Parathyroid adenoma (tissue), 2 donors: ENCODE measurements at regions not wholly inside any gene's neighbourhood (a gene's known extent, or its start where the extent isn't known, plus 50 kb on each side); places are given as distances from the start of the nearest gene placed in this dataset.
"Not testable (repeated sequence)": the region's sequence is repeated elsewhere in the genome, so short reads cannot be mapped to it uniquely, and the experiment has no call there.

Source experiments
- H2AFZ ChIP-seq: fragments of 300-600 bp; sonication (generic); one replicate; pipeline ENCODE4 v1.7.0; 2017; ENCODE audit warnings: antibody characterized with exemption, mild to moderate bottlenecking
- H3K27ac ChIP-seq: fragments of 300-600 bp; sonication (generic); one replicate; pipeline ENCODE4 v1.7.0; 2017
- H3K27me3 ChIP-seq: fragments of 300-600 bp; sonication (generic); one replicate; pipeline ENCODE4 v1.7.0; 2017; ENCODE audit warnings: low read length; ENCODE audit not compliant: control insufficient read depth, insufficient read depth
- H3K36me3 ChIP-seq: fragments of 300-600 bp; sonication (generic); one replicate; pipeline ENCODE4 v1.7.0; 2017; ENCODE audit warnings: low read length; ENCODE audit not compliant: control insufficient read depth, insufficient read depth
- H3K4me1 ChIP-seq: fragments of 300-600 bp; sonication (generic); one replicate; pipeline ENCODE4 v1.7.0; 2017; ENCODE audit warnings: control low read depth
- H3K4me2 ChIP-seq: fragments of 300-600 bp; sonication (generic); one replicate; pipeline ENCODE4 v1.7.0; 2017; ENCODE audit warnings: low read length
- H3K4me3 ChIP-seq: fragments of 300-600 bp; sonication (generic); one replicate; pipeline ENCODE4 v1.7.0; 2017; ENCODE audit warnings: low read depth, low read length
- H3K79me2 ChIP-seq: fragments of 300-600 bp; sonication (generic); one replicate; pipeline ENCODE4 v1.7.0; 2017; ENCODE audit warnings: control low read depth
- H3K9ac ChIP-seq: fragments of 300-600 bp; sonication (generic); one replicate; pipeline ENCODE4 v1.7.0; 2017; ENCODE audit warnings: mild to moderate bottlenecking
- H3K9me3 ChIP-seq: fragments of 300-600 bp; sonication (generic); one replicate; pipeline ENCODE4 v1.7.0; 2017; ENCODE audit warnings: low read length; ENCODE audit not compliant: control insufficient read depth
- TF ChIP-seq, protein P1 (sequence below): fragments of 300-600 bp; sonication (generic); IDR thresholded peaks from one replicate; pipeline ENCODE4 v1.7.0; 2017; ENCODE audit warnings: antibody characterized with exemption, mild to moderate bottlenecking
- donor health status: primary hyperparathyroidism.

- Histone ChIP-seq H3K4me2 (no peak overlapping the region), H3K9me3 (no peaks in the 10 kb centered on the region), H3K9ac (no peak overlapping the region), H3K27ac (no peak overlapping the region), H2AFZ (no peak overlapping the region), H3K27me3 (no peaks in the 10 kb centered on the region), H3K79me2 (no peaks in the 10 kb centered on the region), H3K36me3 (no peaks in the 10 kb centered on the region), H3K4me3 (no peak overlapping the region), H3K4me1 (no peaks in the 10 kb centered on the region)
- TF ChIP-seq, protein P1, sequence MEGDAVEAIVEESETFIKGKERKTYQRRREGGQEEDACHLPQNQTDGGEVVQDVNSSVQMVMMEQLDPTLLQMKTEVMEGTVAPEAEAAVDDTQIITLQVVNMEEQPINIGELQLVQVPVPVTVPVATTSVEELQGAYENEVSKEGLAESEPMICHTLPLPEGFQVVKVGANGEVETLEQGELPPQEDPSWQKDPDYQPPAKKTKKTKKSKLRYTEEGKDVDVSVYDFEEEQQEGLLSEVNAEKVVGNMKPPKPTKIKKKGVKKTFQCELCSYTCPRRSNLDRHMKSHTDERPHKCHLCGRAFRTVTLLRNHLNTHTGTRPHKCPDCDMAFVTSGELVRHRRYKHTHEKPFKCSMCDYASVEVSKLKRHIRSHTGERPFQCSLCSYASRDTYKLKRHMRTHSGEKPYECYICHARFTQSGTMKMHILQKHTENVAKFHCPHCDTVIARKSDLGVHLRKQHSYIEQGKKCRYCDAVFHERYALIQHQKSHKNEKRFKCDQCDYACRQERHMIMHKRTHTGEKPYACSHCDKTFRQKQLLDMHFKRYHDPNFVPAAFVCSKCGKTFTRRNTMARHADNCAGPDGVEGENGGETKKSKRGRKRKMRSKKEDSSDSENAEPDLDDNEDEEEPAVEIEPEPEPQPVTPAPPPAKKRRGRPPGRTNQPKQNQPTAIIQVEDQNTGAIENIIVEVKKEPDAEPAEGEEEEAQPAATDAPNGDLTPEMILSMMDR, result no peak
These were observed 119.4 kb upstream of the FOXD4L5 start for GRCh38 chr9:65404232-65405006.

- Histone ChIP-seq H3K9ac (no peak overlapping the region), H3K79me2 (no peaks in the 10 kb centered on the region), H3K4me3 (no peak overlapping the region), H3K27me3 (no peaks in the 10 kb centered on the region), H3K4me1 (no peaks in the 10 kb centered on the region), H3K4me2 (no peak overlapping the region), H3K9me3 (no peaks in the 10 kb centered on the region), H3K36me3 (no peaks in the 10 kb centered on the region), H2AFZ (no peak overlapping the region), H3K27ac (no peak overlapping the region)
- TF ChIP-seq, protein P1, result no peak
These were observed 118.7 kb upstream of the FOXD4L5 start for GRCh38 chr9:65403721-65404120.

- not testable (repeated sequence) for H2AFZ ChIP-seq, H3K79me2 ChIP-seq, H3K9ac ChIP-seq, H3K4me1 ChIP-seq, H3K36me3 ChIP-seq, H3K4me2 ChIP-seq, H3K27me3 ChIP-seq, H3K9me3 ChIP-seq, H3K4me3 ChIP-seq, H3K27ac ChIP-seq
These were observed 118.1 kb upstream of the FOXD4L5 start for GRCh38 chr9:65403072-65403471.

DNA sequence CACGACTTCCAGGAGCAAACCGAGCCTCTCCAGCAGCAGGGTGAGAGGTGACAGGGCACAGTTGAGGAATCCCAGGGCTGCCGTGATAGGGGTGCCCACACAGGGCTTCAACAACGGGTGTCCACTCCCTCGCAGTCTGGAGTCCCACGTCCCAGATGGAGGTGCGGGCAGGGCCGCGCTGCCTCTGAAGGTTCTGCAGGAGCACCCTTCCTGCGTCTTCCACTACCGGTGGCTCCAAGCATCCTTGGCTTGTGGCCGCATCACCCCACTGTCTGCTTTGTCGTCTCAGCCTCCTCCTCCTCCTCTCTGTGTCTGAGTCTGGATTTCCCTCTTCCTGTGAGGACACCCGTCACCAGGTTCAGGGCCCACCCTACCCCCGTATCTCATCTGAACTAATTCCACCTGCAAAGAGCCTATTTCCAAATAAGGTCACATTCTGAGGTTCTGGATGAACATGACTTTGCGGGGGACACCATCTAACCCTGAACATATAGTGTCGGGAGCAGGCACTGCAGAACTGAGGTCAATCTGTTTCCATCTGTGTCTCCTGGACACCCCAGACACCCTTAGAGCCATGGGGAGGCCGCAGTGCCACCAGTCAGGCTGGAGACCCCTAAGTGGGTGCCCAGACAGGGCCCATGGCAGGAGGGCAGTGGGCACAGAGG lies 117.3 kb upstream of the FOXD4L5 start:
- H3K36me3 ChIP-seq, H3K4me1 ChIP-seq, H3K4me2 ChIP-seq, H3K27ac ChIP-seq, H3K79me2 ChIP-seq, H3K4me3 ChIP-seq, H3K27me3 ChIP-seq, H3K9ac ChIP-seq, H2AFZ ChIP-seq, H3K9me3 ChIP-seq: not testable (repeated sequence)

GRCh38 chr9:65401456-65402045 lies 116.5 kb upstream of the FOXD4L5 start:
- not testable (repeated sequence) for H2AFZ ChIP-seq, H3K4me3 ChIP-seq, H3K9ac ChIP-seq, H3K79me2 ChIP-seq, H3K4me1 ChIP-seq, H3K27ac ChIP-seq, H3K4me2 ChIP-seq, H3K27me3 ChIP-seq, H3K36me3 ChIP-seq, H3K9me3 ChIP-seq

GRCh38 chr9:65400886-65401285 lies 115.9 kb upstream of the FOXD4L5 start:
- TF ChIP-seq, protein P1, result no peak
- Histone ChIP-seq H3K4me3 (no peak overlapping the region), H3K9ac (no peak overlapping the region), H2AFZ (no peak overlapping the region), H3K27me3 (no peaks in the 10 kb centered on the region), H3K9me3 (no peaks in the 10 kb centered on the region), H3K36me3 (no peaks in the 10 kb centered on the region), H3K4me1 (no peaks in the 10 kb centered on the region), H3K79me2 (no peaks in the 10 kb centered on the region), H3K27ac (no peak overlapping the region), H3K4me2 (no peak overlapping the region)

GRCh38 chr9:65397763-65398719 lies 113.0 kb upstream of the FOXD4L5 start:
- H3K4me2 ChIP-seq, H2AFZ ChIP-seq, H3K27me3 ChIP-seq, H3K9ac ChIP-seq, H3K36me3 ChIP-seq, H3K9me3 ChIP-seq, H3K4me3 ChIP-seq, H3K27ac ChIP-seq, H3K4me1 ChIP-seq, H3K79me2 ChIP-seq: not testable (repeated sequence)

DNA sequence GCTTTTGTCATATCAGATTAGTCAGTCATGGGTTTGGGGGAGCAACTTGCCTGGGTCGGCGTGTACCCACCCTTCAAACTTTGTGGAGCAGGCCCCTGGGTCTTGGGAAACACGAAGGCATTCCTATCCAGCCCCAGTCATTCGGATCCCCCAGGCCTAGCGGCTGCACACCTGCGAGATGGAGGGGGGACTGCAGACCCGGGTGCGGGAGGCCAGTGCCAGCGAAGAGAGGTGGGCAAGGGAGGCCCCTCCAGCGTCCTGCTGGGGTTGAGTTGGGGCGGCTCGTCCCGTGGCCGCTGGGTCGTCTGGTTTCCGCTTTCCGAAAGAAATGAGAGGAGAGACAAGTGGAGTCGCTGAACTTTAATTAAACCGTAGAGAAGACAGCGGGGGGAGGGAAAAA lies 112.2 kb upstream of the FOXD4L5 start:
- H3K4me2 ChIP-seq, H3K9ac ChIP-seq, H2AFZ ChIP-seq, H3K4me3 ChIP-seq, H3K27ac ChIP-seq, H3K9me3 ChIP-seq, H3K27me3 ChIP-seq, H3K4me1 ChIP-seq, H3K79me2 ChIP-seq, H3K36me3 ChIP-seq: not testable (repeated sequence)
